ENCODE measurements at regions not wholly inside any gene's neighbourhood (a gene's known extent, or its start where the extent isn't known, plus 50 kb on each side); places are given as distances from the start of the nearest gene placed in this dataset.

DNA sequence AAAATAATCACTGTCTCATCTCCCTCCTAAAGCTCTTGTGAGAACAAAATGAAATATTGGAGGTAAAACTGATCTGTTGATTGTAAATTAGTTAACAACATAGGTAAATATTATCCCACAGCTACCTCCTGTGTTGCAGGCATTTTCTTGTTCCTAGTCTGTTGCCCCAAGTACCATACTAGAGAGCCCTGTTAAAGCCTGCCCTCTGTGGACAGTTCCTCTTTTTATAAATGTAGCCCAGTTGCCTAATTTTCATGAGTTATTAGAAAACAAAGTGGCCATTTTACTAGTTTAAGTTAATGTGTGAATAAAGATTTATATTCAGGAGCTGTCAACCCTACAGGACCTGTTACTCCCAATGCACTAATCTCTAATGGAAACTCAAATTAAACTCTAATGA is 180.0 kb upstream of the KCND3 start:
- TF ChIP-seq CTCF (IDR thresholded peaks at IDR 0.05): no peak
- no peak for TF ChIP-seq EP300 (IDR thresholded peaks at IDR 0.05)
- no peak for TF ChIP-seq POLR2A (IDR thresholded peaks at IDR 0.05)

DNA sequence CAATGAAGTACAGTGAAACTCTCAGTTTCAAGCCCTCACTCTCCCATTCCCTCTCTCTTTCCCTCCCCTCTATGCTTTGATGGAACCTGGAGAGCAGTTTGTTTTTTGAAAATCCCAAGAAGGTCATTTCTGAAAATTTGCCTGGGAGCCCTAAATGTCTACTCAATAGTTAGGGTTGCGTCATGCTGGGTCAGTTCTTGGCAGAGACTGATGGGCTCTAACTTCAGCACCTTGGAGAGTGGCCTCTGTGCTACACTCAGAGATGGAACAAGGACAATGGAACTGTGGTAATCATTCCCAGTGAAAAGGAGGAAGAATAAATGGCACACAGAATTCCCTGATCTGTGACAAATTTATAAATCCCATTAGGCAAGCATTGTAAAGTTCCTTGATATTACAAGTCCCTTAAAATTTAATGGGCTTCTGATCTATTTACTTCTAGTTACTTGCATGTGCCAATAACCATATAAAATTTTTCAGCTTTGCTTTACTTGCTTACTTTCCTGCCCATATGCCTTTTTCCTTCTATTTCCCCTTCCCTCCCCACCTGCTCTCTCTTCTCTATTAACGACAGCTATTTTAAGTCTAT is 182.9 kb upstream of the KCND3 start:
- intact Hi-C loops (cut with DNase I): no loop called here
- DNase-seq: no peak
- H3K9me3 ChIP-seq: no peaks in the 10 kb centered on the region
- no peaks in the 10 kb centered on the region for H3K36me3 ChIP-seq
- no peak for TF ChIP-seq POLR2A (IDR thresholded peaks at IDR 0.05)
- TF ChIP-seq EP300 (IDR thresholded peaks at IDR 0.05): no peak
- no peak for TF ChIP-seq CTCF (IDR thresholded peaks at IDR 0.05)
- no peak overlapping the region for H3K27ac ChIP-seq
- no peaks in the 10 kb centered on the region for H3K27me3 ChIP-seq
- 11 to 22% (median 11%) methylated on average over 2 of the region's 2 CpGs for WGBS, 3 donors
- H3K4me1 ChIP-seq (ENCODE audit: insufficient read depth): no peaks in the 10 kb centered on the region
- no peak overlapping the region for H3K4me3 ChIP-seq

More for the DNA sequence above, 180.0 kb upstream of the KCND3 start:
- intact Hi-C loops (cut with DNase I): no loop called here
- Histone ChIP-seq H3K4me1 (ENCODE audit: insufficient read depth) (no peaks in the 10 kb centered on the region), H3K4me3 (no peak overlapping the region), H3K27me3 (no peaks in the 10 kb centered on the region), H3K9me3 (no peaks in the 10 kb centered on the region), H3K36me3 (no peaks in the 10 kb centered on the region), H3K27ac (no peak overlapping the region)
- no peak for DNase-seq

GRCh38 chr1:112177314-112177713 is 187.8 kb upstream of the KCND3 start:
- DNase-seq: no peak

DNA sequence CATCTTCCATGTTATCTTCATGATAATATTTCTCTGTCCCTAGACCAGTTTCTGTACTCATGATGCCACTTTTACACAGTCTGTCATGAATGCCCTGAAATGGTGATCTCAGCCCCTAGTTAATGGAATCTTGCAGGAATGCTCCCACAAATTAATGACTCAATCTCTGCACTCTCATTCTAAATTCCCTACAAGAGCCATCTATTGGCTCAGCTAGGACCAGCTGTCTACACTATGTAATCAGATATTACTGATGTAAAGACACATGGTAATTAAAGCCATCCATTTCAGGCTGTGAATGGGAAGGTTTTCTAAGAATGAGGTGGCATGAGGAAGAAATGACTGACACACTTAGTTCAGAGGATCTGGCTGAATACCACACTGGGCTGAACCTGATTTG is 199.1 kb upstream of the KCND3 start:
- no peaks in the 10 kb centered on the region for H3K27me3 ChIP-seq
- no peak for DNase-seq
- H3K4me3 ChIP-seq: no peak overlapping the region
- no peaks in the 10 kb centered on the region for H3K9me3 ChIP-seq
- H3K36me3 ChIP-seq: no peaks in the 10 kb centered on the region
- no peak overlapping the region for H3K27ac ChIP-seq
- TF ChIP-seq POLR2A (IDR thresholded peaks at IDR 0.05): no peak
- no peak for TF ChIP-seq CTCF (IDR thresholded peaks at IDR 0.05)
- TF ChIP-seq EP300 (IDR thresholded peaks at IDR 0.05): no peak
- H3K4me1 ChIP-seq (ENCODE audit: insufficient read depth): no peaks in the 10 kb centered on the region
- intact Hi-C loops (cut with DNase I): no loop called here

More at GRCh38 chr1:112177314-112177713, 187.8 kb upstream of the KCND3 start:
- TF ChIP-seq POLR2A (IDR thresholded peaks at IDR 0.05): no peak
- no peak for TF ChIP-seq CTCF (IDR thresholded peaks at IDR 0.05)
- no peak for TF ChIP-seq EP300 (IDR thresholded peaks at IDR 0.05)
- Histone ChIP-seq H3K4me1 (ENCODE audit: insufficient read depth) (no peaks in the 10 kb centered on the region), H3K4me3 (no peak overlapping the region), H3K36me3 (no peaks in the 10 kb centered on the region), H3K9me3 (no peaks in the 10 kb centered on the region), H3K27me3 (no peaks in the 10 kb centered on the region), H3K27ac (no peak overlapping the region)
- WGBS, 3 donors: 59 to 74% (median 65%) methylated on average over 6 of the region's 6 CpGs
- intact Hi-C loops (cut with DNase I): no loop called here
